WI38 (cell line): ENCODE measurements at regions not wholly inside any gene's neighbourhood (a gene's known extent, or its start where the extent isn't known, plus 50 kb on each side); places are given as distances from the start of the nearest gene placed in this dataset.

Source experiments
- H3K4me3 ChIP-seq: 2 replicates; pipeline ENCODE4 v1.5.1; 2011; ENCODE audit warnings: low read depth, mild to moderate bottlenecking, control low read depth, low read length
- CTCF ChIP-seq: IDR thresholded peaks from 2 replicates; pipeline ENCODE4 v1.5.1; 2012; ENCODE audit warnings: low read depth, mild to moderate bottlenecking, control low read depth, low read length

- H3K4me3 ChIP-seq: no peak overlapping the region
- TF ChIP-seq CTCF: no peak
Measured at GRCh38 chr7:25805027-25805687, 346.8 kb upstream of the NFE2L3 start.

- TF ChIP-seq CTCF: no peak
- H3K4me3 ChIP-seq: no peak overlapping the region
Measured at GRCh38 chr7:25807086-25807611, 344.8 kb upstream of the NFE2L3 start.

- TF ChIP-seq CTCF: no peak
Measured at GRCh38 chr7:25809441-25809840, 342.6 kb upstream of the NFE2L3 start.

GRCh38 chr7:25812086-25812850 is 339.7 kb upstream of the NFE2L3 start:
- TF ChIP-seq CTCF: no peak
- no peak overlapping the region for H3K4me3 ChIP-seq

More at GRCh38 chr7:25809441-25809840, 342.6 kb upstream of the NFE2L3 start:
- no peak overlapping the region for H3K4me3 ChIP-seq

GRCh38 chr7:25813381-25813780 is 338.6 kb upstream of the NFE2L3 start:
- no peak for TF ChIP-seq CTCF
- no peak overlapping the region for H3K4me3 ChIP-seq

GRCh38 chr7:25815711-25816110 is 336.3 kb upstream of the NFE2L3 start:
- no peak overlapping the region for H3K4me3 ChIP-seq
- TF ChIP-seq CTCF: no peak

- no peak for TF ChIP-seq CTCF
- H3K4me3 ChIP-seq: no peak overlapping the region
Measured at GRCh38 chr7:25820432-25821040, 331.5 kb upstream of the NFE2L3 start.
